Heart left ventricle (tissue), 16 donors: ENCODE measurements at regions not wholly inside any gene's neighbourhood (a gene's known extent, or its start where the extent isn't known, plus 50 kb on each side); places are given as distances from the start of the nearest gene placed in this dataset.

Experiments used
- ATAC-seq, 4 donors: fragments of 200-7000 bp; cut with Tn5 transposase; one replicate each; pipeline ENCODE4 v1.9.1; 2020 to 2022; ENCODE audit warnings: moderate library complexity in 4 of 4, mild to moderate bottlenecking in 3 of 4, moderate number of reproducible peaks in 1 of 4
- DNase-seq, 5 donors: peaks; one replicate each; pipeline ENCODE4 v3.0.0-alpha.2; 2020
- H3K27ac ChIP-seq, 12 donors: fragments of 200-600 bp; sonication (generic) in 4 of 12; one replicate each; pipeline versions ENCODE4 v1.5.0 to v1.8.0; 2016 to 2022; ENCODE audit warnings: mild to moderate bottlenecking in 2 of 12
- H3K27me3 ChIP-seq, 9 donors: fragments of 200-600 bp; sonication (generic) in 2 of 9; one replicate each; pipeline versions ENCODE4 v1.5.1 to v1.8.0; 2016 to 2022; ENCODE audit warnings: mild to moderate bottlenecking in 3 of 9
- H3K36me3 ChIP-seq, 9 donors: fragments of 200-600 bp; sonication (generic) in 2 of 9; one replicate each; pipeline versions ENCODE4 v1.5.0 to v1.8.0; 2018 to 2022; ENCODE audit warnings: mild to moderate bottlenecking in 2 of 9
- H3K4me1 ChIP-seq, 12 donors: fragments of 200-600 bp; sonication (generic) in 4 of 12; one replicate each; pipeline versions ENCODE4 v1.5.0 to v1.8.0; 2016 to 2022; ENCODE audit warnings: mild to moderate bottlenecking in 3 of 12
- H3K4me3 ChIP-seq, 12 donors: fragments of 200-600 bp; sonication (generic) in 4 of 12; one replicate each; pipeline versions ENCODE4 v1.5.0 to v1.8.0; 2017 to 2022; ENCODE audit warnings: mild to moderate bottlenecking in 9 of 12, moderate library complexity in 4 of 12
- H3K9me3 ChIP-seq, 12 donors: fragments of 200-600 bp; sonication (generic) in 4 of 12; one replicate each; pipeline versions ENCODE4 v1.5.0 to v1.8.0; 2016 to 2022; ENCODE audit warnings: mild to moderate bottlenecking in 1 of 12
- CTCF ChIP-seq, 12 donors: fragments of 200-600 bp; sonication (generic) in 4 of 12; IDR thresholded peaks; one replicate each; pipeline versions ENCODE4 v1.5.0 to v1.8.0; 2018 to 2022; ENCODE audit warnings: antibody characterized with exemption in 12 of 12, mild to moderate bottlenecking in 5 of 12
- POLR2A ChIP-seq, 2 donors: fragments of 450-650 bp; IDR thresholded peaks; one replicate each; pipeline ENCODE4 v1.6.1; 2017; ENCODE audit warnings: antibody characterized with exemption in 2 of 2, mild to moderate bottlenecking in 2 of 2, moderate library complexity in 2 of 2
- WGBS, 4 donors: extraction: QIAGEN DNeasy Blood & Tissue Kit in 2 of 4; methylation state at CpG; one replicate each; pipeline versions ENCODE4 v1.1.5 to v1.1.7; 2013 to 2018; 5-methylcytosine and 5-hydroxymethylcytosine counted together
- intact Hi-C, 10 donors: fragments of 100-400 bp; cut with DNase I; formaldehyde crosslinking; loops; one replicate each; pipeline versions ENCODE4 v1.11.1 to v1.14.2; 2022
- donor health status: ischemic (EF 13 %, LVEDD 7.1; RV severe dilation, severe dysfunction).
- donor health status: healthy with polysubstance abuse.
- donor health status: DM: no; HTN: yes; CAD: no.
- donor health status: DM: no; HTN: no; CAD: no.
- donor health status: ischemic (EF 25% LVEDD 6.9; RV normal size, moderate dysfunction).
- donor health status: ischemic (EF 25% LVEDD 5.7; RV mildly dilated, moderate dysfunction).
- donor health status: healthy.
- donor health status: DM: yes; HTN: yes; CAD: no.
- donor health status: ischemic (EF 35%, LVEDD 5.7; RV mildly dilated, moderate dysfunction).
- donor health status: nonischemic (EF 11% LVEDD 7.7; RV severe dilation, severe dysfunction).
- donor health status: DM: yes; HTN: yes; CAD: no.
- donor health status: PGD.
- donor health status: ischemic (EF 29% LVEDD 5.4; RV normal size, mild dysfunction).
- donor health status: nonischemic (EF 23%, LVEDD 6.1; RV moderate dilation, normal function).

- no peaks in the 10 kb centered on the region for H3K27me3 ChIP-seq
- H3K36me3 ChIP-seq = no peaks in the 10 kb centered on the region
- TF ChIP-seq POLR2A (IDR thresholded peaks at IDR 0.05) (no peak), CTCF (IDR thresholded peaks at IDR 0.05) (no peak)
- no peaks in the 10 kb centered on the region for H3K4me1 ChIP-seq
- H3K27ac ChIP-seq = no peak overlapping the region
- H3K4me3 ChIP-seq = no peak overlapping the region
- intact Hi-C loops = no loop called here
- 86 to 89% (median 86%) methylated on average over 4 of the region's 4 CpGs for WGBS, 4 donors
- DNase-seq = no peak
- H3K9me3 ChIP-seq = peaks cover 0 to 19% (median 0%) of the 10 kb centered on the region in 12 donors
- no peak for ATAC-seq
These were observed 622.6 kb upstream of the CELF2 start for GRCh38 chr10:10394933-10395658.

- H3K9me3 ChIP-seq = peaks cover 0 to 19% (median 0%) of the 10 kb centered on the region in 12 donors
- intact Hi-C loops = no loop called here
- H3K27ac ChIP-seq = no peak overlapping the region
- WGBS, 4 donors = 84 to 89% (median 87%) methylated on average over 3 of the region's 3 CpGs
- TF ChIP-seq CTCF (IDR thresholded peaks at IDR 0.05) = no peak
- no peak for TF ChIP-seq POLR2A (IDR thresholded peaks at IDR 0.05)
- no peaks in the 10 kb centered on the region for H3K36me3 ChIP-seq
- no peaks in the 10 kb centered on the region for H3K4me1 ChIP-seq
- no peaks in the 10 kb centered on the region for H3K27me3 ChIP-seq
- H3K4me3 ChIP-seq = no peak overlapping the region
- no peak for ATAC-seq
- DNase-seq = no peak
These were observed 621.1 kb upstream of the CELF2 start for GRCh38 chr10:10396601-10397000.

- TF ChIP-seq CTCF (IDR thresholded peaks at IDR 0.05) = no peak
- no peak for TF ChIP-seq POLR2A (IDR thresholded peaks at IDR 0.05)
- no peak for ATAC-seq
- no peaks in the 10 kb centered on the region for H3K36me3 ChIP-seq
- H3K27ac ChIP-seq = no peak overlapping the region
- intact Hi-C loops = no loop called here
- peaks cover 0 to 19% (median 0%) of the 10 kb centered on the region in 12 donors for H3K9me3 ChIP-seq
- no peak for DNase-seq
- H3K4me1 ChIP-seq = no peaks in the 10 kb centered on the region
- H3K4me3 ChIP-seq = no peak overlapping the region
- no peaks in the 10 kb centered on the region for H3K27me3 ChIP-seq
These were observed 619.8 kb upstream of the CELF2 start for GRCh38 chr10:10397906-10398305.

GRCh38 chr10:10403762-10404161, 613.9 kb upstream of the CELF2 start:
- H3K4me3 ChIP-seq = no peak overlapping the region
- TF ChIP-seq POLR2A (IDR thresholded peaks at IDR 0.05) (no peak), CTCF (IDR thresholded peaks at IDR 0.05) (no peak)
- ATAC-seq (no peak), DNase-seq (no peak)
- WGBS, 4 donors = 80 to 100% (median 93%) methylated on average over 1 of the region's 1 CpG
- H3K27ac ChIP-seq = no peak overlapping the region
- peaks cover 0 to 5% (median 0%) of the 10 kb centered on the region in 12 donors for H3K9me3 ChIP-seq
- H3K4me1 ChIP-seq = no peaks in the 10 kb centered on the region
- no peaks in the 10 kb centered on the region for H3K36me3 ChIP-seq
- intact Hi-C loops = no loop called here
- H3K27me3 ChIP-seq = no peaks in the 10 kb centered on the region
